Tibial nerve (tissue), 4 donors: ENCODE measurements at regions not wholly inside any gene's neighbourhood (a gene's known extent, or its start where the extent isn't known, plus 50 kb on each side); places are given as distances from the start of the nearest gene placed in this dataset.

Source experiments
- CTCF ChIP-seq, 5 experiments: fragments of 200-600 bp in 3 of 5; fragments of 450-650 bp in 2 of 5; sonication (generic) in 3 of 5; IDR thresholded peaks; one replicate each; pipeline ENCODE4 v1.5.1; 2016 to 2019; ENCODE audit warnings: antibody characterized with exemption in 5 of 5, mild to moderate bottlenecking in 3 of 5, moderate library complexity in 2 of 5
- EP300 ChIP-seq, 2 donors: sonication (generic); formaldehyde crosslinking; IDR thresholded peaks; one replicate each; pipeline ENCODE4 v1.6.1; 2017; ENCODE audit warnings: antibody characterized with exemption in 2 of 2, mild to moderate bottlenecking in 1 of 2
- POLR2A ChIP-seq, 2 donors: fragments of 450-650 bp; IDR thresholded peaks; one replicate each; pipeline ENCODE4 v1.6.1; 2017; ENCODE audit warnings: antibody characterized with exemption in 2 of 2, mild to moderate bottlenecking in 2 of 2, moderate library complexity in 2 of 2

GRCh38 chr7:33702514-33703054 is 202.8 kb upstream of the BMPER start:
- no peak for TF ChIP-seq EP300 (IDR thresholded peaks at IDR 0.05)
- no peak for TF ChIP-seq CTCF (IDR thresholded peaks at IDR 0.05)
- no peak for TF ChIP-seq POLR2A (IDR thresholded peaks at IDR 0.05)
